Mucosa of stomach (tissue), 1 donor: ENCODE measurements at regions not wholly inside any gene's neighbourhood (a gene's known extent, or its start where the extent isn't known, plus 50 kb on each side); places are given as distances from the start of the nearest gene placed in this dataset.
A peak's percentile ranks its signal among the peaks of the same experiment; 100 is the strongest.

Source experiments
- H3K27me3 ChIP-seq: one replicate; pipeline ENCODE4 v1.7.0; 2013; ENCODE audit warnings: mild to moderate bottlenecking, low read length; ENCODE audit not compliant: control insufficient read depth, insufficient read depth
- H3K36me3 ChIP-seq: one replicate; pipeline ENCODE4 v1.7.0; 2013; ENCODE audit warnings: low read length; ENCODE audit not compliant: control insufficient read depth, insufficient read depth
- H3K4me1 ChIP-seq: one replicate; pipeline ENCODE4 v1.7.0; 2013; ENCODE audit warnings: mild to moderate bottlenecking, low read length; ENCODE audit not compliant: control insufficient read depth, insufficient read depth
- H3K4me3 ChIP-seq: one replicate; pipeline ENCODE4 v1.7.0; 2013; ENCODE audit warnings: low read length
- H3K9ac ChIP-seq: one replicate; pipeline ENCODE4 v1.7.0; 2013; ENCODE audit warnings: mild to moderate bottlenecking, low read length, moderate library complexity
- H3K9me3 ChIP-seq: one replicate; pipeline ENCODE4 v1.7.0; 2013; ENCODE audit warnings: mild to moderate bottlenecking, low read length, moderate library complexity; ENCODE audit not compliant: control insufficient read depth
- donor health status: Pancreatic carcinoma.

DNA sequence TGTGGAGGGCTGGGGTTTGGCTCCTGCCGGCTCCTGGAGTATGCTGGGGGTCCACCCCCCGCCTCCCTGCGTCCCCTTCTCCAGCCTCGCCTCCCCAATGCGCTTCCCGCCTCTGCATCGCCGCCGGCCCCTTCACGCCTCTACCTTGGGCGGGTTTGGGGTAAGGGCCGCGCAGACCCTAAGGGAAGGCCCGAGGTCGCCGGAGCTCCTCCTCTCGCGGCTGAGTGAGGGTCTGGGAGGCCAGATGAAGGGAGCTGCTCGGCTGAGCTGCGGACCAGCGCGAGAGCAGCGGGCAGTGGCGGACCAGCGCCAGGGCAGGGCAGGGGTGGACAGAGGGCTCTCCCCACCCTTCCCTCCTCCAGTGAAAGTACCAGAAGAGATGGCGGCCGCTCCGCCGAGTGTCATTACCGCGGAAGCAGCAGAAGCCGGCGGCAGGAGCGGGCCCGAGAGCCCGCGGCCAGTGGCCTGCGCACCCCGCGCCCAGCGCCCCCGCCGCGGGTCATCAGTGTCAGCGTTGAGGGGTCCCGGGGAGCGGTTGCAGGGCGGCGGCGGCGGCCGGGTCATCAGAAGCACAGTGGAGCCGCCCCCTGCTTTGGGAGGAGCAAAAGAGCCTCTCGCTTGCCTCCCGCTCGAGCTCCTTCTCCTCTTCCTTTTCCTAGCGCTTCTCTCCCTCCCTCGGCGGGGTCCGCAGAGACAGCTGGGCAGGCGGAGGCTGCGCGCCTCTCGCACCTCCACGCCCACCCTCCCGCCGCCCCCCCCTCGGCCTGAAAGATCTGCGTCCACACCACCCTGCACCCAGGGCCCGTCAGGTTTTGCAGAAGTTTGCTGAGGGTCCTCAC is 255.6 kb upstream of the CADM1 start:
- Histone ChIP-seq H3K4me1 (no peaks in the 10 kb centered on the region), H3K9ac (peak overlapping the region; percentile 43), H3K4me3 (peak overlapping the region; percentile 14), H3K27me3 (peaks cover 24% of the 10 kb centered on the region), H3K36me3 (no peaks in the 10 kb centered on the region), H3K9me3 (no peaks in the 10 kb centered on the region)

DNA sequence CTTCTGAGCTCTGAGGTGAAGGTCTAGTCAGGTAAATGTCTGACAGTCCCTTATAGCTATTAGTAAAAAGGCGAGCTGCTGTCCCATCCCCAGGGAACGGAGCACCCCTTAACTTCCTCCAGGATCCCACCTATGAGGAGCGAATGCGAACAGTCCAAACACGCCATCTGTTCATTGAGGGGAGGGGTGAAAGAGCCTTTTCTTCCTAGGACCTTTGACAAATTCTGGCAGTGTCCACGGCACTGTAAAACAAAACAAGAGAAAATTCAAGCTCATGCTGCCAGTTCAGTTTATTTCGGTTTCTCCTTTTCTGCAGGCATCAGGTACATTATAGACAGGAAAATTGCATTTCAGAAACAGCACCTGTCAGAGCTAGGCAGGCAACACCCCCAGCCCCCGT is 253.8 kb upstream of the CADM1 start:
- Histone ChIP-seq H3K27me3 (peaks cover 24% of the 10 kb centered on the region), H3K4me3 (no peak overlapping the region), H3K4me1 (no peaks in the 10 kb centered on the region), H3K9me3 (no peaks in the 10 kb centered on the region), H3K9ac (no peak overlapping the region), H3K36me3 (no peaks in the 10 kb centered on the region)

DNA sequence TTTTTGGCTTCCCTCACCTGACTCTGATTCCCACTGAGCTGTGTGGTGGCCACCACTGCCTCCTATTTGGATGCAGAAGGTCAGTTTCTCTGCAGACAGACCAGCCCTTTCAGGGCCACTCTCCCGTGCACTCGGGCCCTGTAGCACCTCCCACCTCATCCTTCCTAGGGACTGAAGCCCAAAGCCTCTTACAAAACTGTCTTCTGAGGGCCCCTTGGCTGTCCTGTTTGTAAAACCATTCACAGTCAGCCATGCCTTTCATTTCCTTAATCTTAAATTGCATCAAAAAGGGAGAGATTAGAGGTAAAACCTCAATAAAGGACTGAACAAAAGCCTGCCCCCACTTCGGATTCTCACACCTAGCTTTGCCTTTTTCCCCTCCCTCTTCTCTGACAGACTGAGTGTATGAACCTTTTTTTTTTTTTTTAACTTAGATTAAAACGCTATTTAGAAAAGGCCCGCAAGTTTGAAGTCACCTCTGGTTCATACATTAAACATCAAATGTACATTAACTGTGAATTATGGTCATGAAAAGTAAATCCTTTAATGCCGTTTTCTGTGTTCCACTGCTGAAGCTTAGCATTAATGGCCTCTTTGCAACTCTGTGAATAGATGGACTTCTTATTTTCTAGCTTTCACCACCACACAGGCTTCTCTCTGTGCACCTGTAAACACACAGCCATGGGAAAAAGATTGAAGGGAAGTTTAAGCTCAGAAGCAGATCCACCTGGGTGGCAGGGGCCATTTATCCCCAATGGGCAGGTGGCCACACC is 247.2 kb upstream of the CADM1 start:
- no peak overlapping the region for H3K9ac ChIP-seq

DNA sequence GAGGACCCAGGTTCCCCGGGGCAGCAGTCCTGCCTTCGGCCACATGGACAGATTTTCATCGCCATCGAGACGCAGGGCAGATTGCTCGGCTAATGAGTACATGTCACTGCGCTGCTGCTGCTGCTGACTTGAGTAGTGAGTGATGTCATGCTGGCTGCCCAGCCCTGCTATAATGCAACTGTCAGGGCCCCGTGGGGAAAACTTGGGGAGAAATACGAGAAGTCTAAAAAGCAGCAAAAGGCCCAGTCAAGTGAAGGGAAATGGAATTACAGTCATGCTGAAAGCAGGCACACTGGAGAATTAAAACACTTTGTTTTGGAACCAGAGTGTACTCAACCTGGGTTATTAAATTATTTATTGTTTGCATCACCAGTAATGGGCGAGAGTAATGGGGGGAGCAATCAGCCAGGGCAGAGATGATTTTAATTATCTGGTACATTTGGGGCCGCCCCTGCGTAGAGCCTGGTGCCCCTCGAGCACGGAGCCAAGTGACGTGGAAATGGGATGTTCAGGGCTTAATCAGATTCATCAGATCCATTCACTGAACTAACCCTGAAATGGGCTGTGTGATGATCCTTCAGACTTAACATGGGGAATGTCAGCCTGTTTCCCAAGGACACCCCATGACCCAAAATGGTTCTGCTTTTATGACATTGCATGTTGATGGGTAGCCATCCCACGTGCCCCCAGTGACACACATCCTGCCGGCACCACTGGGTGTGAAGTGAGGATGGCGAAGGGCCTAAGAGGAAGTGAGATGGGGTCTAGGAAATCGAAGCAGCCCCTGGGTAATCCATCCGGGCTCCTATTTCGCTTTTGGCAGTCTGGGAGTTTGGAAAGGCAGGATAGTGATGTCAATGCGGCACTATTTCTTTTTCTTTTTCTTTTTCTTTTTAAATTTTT is 241.6 kb upstream of the CADM1 start:
- H3K27me3 ChIP-seq = no peaks in the 10 kb centered on the region
- H3K9me3 ChIP-seq = no peaks in the 10 kb centered on the region
- H3K9ac ChIP-seq = no peak overlapping the region
- H3K4me1 ChIP-seq = no peaks in the 10 kb centered on the region
- H3K4me3 ChIP-seq = no peak overlapping the region
- H3K36me3 ChIP-seq = no peaks in the 10 kb centered on the region

More for the DNA sequence above, 247.2 kb upstream of the CADM1 start:
- Histone ChIP-seq H3K4me3 (no peak overlapping the region), H3K4me1 (no peaks in the 10 kb centered on the region), H3K27me3 (no peaks in the 10 kb centered on the region), H3K9me3 (no peaks in the 10 kb centered on the region), H3K36me3 (no peaks in the 10 kb centered on the region)

GRCh38 chr11:115745066-115745465 is 240.9 kb upstream of the CADM1 start:
- no peaks in the 10 kb centered on the region for H3K9me3 ChIP-seq
- no peaks in the 10 kb centered on the region for H3K36me3 ChIP-seq
- no peaks in the 10 kb centered on the region for H3K4me1 ChIP-seq
- H3K4me3 ChIP-seq = no peak overlapping the region
- no peaks in the 10 kb centered on the region for H3K27me3 ChIP-seq
- H3K9ac ChIP-seq = no peak overlapping the region

- H3K9me3 ChIP-seq = no peaks in the 10 kb centered on the region
- no peak overlapping the region for H3K9ac ChIP-seq
- H3K4me3 ChIP-seq = no peak overlapping the region
- no peaks in the 10 kb centered on the region for H3K27me3 ChIP-seq
- no peaks in the 10 kb centered on the region for H3K4me1 ChIP-seq
- no peaks in the 10 kb centered on the region for H3K36me3 ChIP-seq
Observed at GRCh38 chr11:115743719-115744118, 239.5 kb upstream of the CADM1 start.

DNA sequence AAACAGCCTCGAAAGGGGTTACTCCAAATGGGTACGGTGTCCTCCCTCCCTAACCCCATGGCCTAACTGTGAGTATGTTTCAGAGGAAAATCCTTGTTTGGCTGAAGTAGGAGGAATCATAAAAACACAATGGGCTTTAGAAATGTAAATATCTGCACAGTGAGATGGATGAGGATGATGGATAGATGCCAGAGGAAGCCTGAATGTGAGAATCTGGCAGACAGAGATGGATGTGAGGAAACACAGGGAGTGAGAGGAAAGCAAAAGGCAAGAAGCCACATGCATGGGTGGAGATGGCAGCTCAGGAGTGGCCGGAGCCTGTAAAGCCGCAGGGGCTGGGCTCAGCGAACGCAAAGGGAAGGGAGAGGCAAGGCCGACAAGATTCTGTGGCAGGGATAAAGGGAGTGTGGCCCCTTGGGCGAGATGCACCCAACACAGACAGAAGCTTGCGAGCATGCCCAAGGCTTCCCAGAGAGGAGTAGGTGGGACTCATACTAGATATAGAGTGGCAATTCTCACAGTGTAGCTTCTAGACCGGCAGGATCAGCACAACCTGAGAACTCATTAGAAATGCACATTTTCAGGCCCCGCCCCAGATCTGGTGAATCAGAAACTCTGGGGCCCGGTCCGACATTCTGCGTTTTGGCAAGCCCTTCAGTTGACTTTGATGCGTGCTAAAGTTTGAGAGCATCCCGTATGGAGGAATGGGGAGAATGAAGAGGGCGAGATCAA is 237.3 kb upstream of the CADM1 start:
- H3K9ac ChIP-seq = no peak overlapping the region
- H3K4me3 ChIP-seq = no peak overlapping the region
- H3K9me3 ChIP-seq = no peaks in the 10 kb centered on the region
- no peaks in the 10 kb centered on the region for H3K4me1 ChIP-seq
- no peaks in the 10 kb centered on the region for H3K36me3 ChIP-seq
- no peaks in the 10 kb centered on the region for H3K27me3 ChIP-seq

GRCh38 chr11:115740324-115740723 is 236.1 kb upstream of the CADM1 start:
- Histone ChIP-seq H3K4me3 (no peak overlapping the region), H3K9ac (no peak overlapping the region), H3K4me1 (no peaks in the 10 kb centered on the region), H3K36me3 (no peaks in the 10 kb centered on the region), H3K27me3 (no peaks in the 10 kb centered on the region), H3K9me3 (no peaks in the 10 kb centered on the region)

DNA sequence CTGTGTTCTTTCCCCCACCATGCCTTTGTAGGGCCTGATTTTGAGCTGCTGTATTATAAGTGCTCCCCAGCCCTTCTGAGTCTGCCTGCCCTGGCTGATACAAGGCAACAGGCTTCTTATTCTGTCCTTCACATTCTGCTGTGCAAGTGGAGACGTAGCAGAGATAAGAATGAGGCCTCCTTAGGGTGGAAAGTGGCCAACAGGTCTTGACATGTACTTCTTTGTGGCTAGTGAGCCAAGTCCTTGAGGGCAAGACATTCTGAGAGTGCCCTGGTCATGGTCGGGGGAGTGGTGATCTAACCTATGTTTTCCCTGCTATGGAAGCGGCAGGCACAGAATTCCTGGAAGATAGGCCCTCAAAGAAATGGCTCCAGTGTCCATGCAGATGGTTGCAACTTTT is 235.7 kb upstream of the CADM1 start:
- H3K4me3 ChIP-seq = no peak overlapping the region
- H3K9ac ChIP-seq = no peak overlapping the region
- H3K36me3 ChIP-seq = no peaks in the 10 kb centered on the region
- H3K9me3 ChIP-seq = no peaks in the 10 kb centered on the region
- no peaks in the 10 kb centered on the region for H3K4me1 ChIP-seq
- H3K27me3 ChIP-seq = no peaks in the 10 kb centered on the region

- Histone ChIP-seq H3K4me3 (no peak overlapping the region), H3K27me3 (no peaks in the 10 kb centered on the region), H3K4me1 (no peaks in the 10 kb centered on the region), H3K36me3 (no peaks in the 10 kb centered on the region), H3K9me3 (no peaks in the 10 kb centered on the region), H3K9ac (no peak overlapping the region)
Observed at GRCh38 chr11:115739146-115739545, 234.9 kb upstream of the CADM1 start.

- Histone ChIP-seq H3K36me3 (no peaks in the 10 kb centered on the region), H3K4me3 (no peak overlapping the region), H3K4me1 (no peaks in the 10 kb centered on the region), H3K9ac (no peak overlapping the region), H3K9me3 (no peaks in the 10 kb centered on the region), H3K27me3 (no peaks in the 10 kb centered on the region)
Observed at GRCh38 chr11:115737875-115738274, 233.7 kb upstream of the CADM1 start.
